H1 (cell line): ENCODE measurements at regions not wholly inside any gene's neighbourhood (a gene's known extent, or its start where the extent isn't known, plus 50 kb on each side); places are given as distances from the start of the nearest gene placed in this dataset.
A peak's percentile ranks its signal among the peaks of the same experiment; 100 is the strongest.

ENCODE experiments used
- CHD1 ChIP-seq: IDR thresholded peaks from 2 replicates; pipeline ENCODE4 v1.6.1; 2012; ENCODE audit warnings: low read depth, low read length, improper control_type of control experiment
- CHD7 ChIP-seq: fragments of 300-600 bp; sonication (generic); IDR thresholded peaks from 2 replicates; pipeline ENCODE4 v1.7.1; 2012; ENCODE audit warnings: low read length, moderate library complexity, mild to moderate bottlenecking, inconsistent platforms; ENCODE audit not compliant: insufficient replicate concordance
- JUN ChIP-seq: IDR thresholded peaks from 2 replicates; pipeline ENCODE4 v1.6.1; 2011; ENCODE audit warnings: low read depth, mild to moderate bottlenecking, improper control_type of control experiment, low read length
- KDM1A ChIP-seq: fragments of 200-600, 300-600 bp; sonication (generic); IDR thresholded peaks from 2 replicates; pipeline ENCODE4 v1.7.1; 2016; ENCODE audit warnings: mild to moderate bottlenecking, low read length, borderline replicate concordance
- MAFK ChIP-seq: IDR thresholded peaks from 2 replicates; pipeline ENCODE4 v1.6.1; 2012; ENCODE audit warnings: low read depth, mild to moderate bottlenecking, improper control_type of control experiment, low read length
- POU5F1 ChIP-seq: IDR thresholded peaks from 2 replicates; pipeline ENCODE4 v1.6.1; 2011; ENCODE audit warnings: low read depth, mild to moderate bottlenecking, low read length, moderate library complexity
- RNF2 ChIP-seq: fragments of 200-900, 300-1000 bp; sonication (generic); IDR thresholded peaks from 2 replicates; pipeline ENCODE4 v1.7.1; 2016; ENCODE audit warnings: borderline replicate concordance, low read depth, mild to moderate bottlenecking, antibody characterized with exemption, low read length; ENCODE audit not compliant: poor library complexity, severe bottlenecking; ENCODE audit errors: missing control alignments
- RXRA ChIP-seq: IDR thresholded peaks from 2 replicates; pipeline ENCODE4 v1.6.1; 2011; ENCODE audit warnings: low read depth, mild to moderate bottlenecking, low read length, moderate library complexity; ENCODE audit not compliant: insufficient read depth
- SP4 ChIP-seq: IDR thresholded peaks from 2 replicates; pipeline ENCODE4 v1.6.1; 2012; ENCODE audit warnings: low read length, inconsistent platforms
- TEAD4 ChIP-seq: IDR thresholded peaks from 2 replicates; pipeline ENCODE4 v1.6.1; 2012; ENCODE audit warnings: low read depth, low read length, inconsistent platforms, mixed read lengths

GRCh38 chr20:20821484-20822260, 109.2 kb upstream of the RALGAPA2 start (continued):
- TF ChIP-seq CHD7 = no peak
- TF ChIP-seq KDM1A = no peak
- TF ChIP-seq CHD1 = no peak
- TF ChIP-seq RNF2 = no peak
- no peak for TF ChIP-seq SP4
- TF ChIP-seq RXRA = no peak
- no peak for TF ChIP-seq POU5F1
- TF ChIP-seq JUN = no peak
- TF ChIP-seq MAFK = no peak
- TF ChIP-seq TEAD4 = peak; percentile 80
